GM12891 (cell line): ENCODE measurements at regions not wholly inside any gene's neighbourhood (a gene's known extent, or its start where the extent isn't known, plus 50 kb on each side); places are given as distances from the start of the nearest gene placed in this dataset.

ENCODE experiments used
- PAX5 ChIP-seq: IDR thresholded peaks from 2 replicates; pipeline ENCODE4 v1.6.1; 2011; ENCODE audit warnings: low read length, moderate library complexity, mild to moderate bottlenecking; ENCODE audit not compliant: insufficient read depth, severe bottlenecking
- POLR2A ChIP-seq: IDR thresholded peaks from 2 replicates; pipeline ENCODE4 v1.6.1; 2011; ENCODE audit warnings: low read depth, low read length, control low read depth
- POLR2AphosphoS5 ChIP-seq: IDR thresholded peaks from 2 replicates; pipeline ENCODE4 v1.6.1; 2011; ENCODE audit warnings: low read depth, low read length, control low read depth
- POU2F2 ChIP-seq: IDR thresholded peaks from 2 replicates; pipeline ENCODE4 v1.6.1; 2011; ENCODE audit warnings: low read depth, mild to moderate bottlenecking, control low read depth, low read length, moderate library complexity
- SPI1 ChIP-seq: IDR thresholded peaks from 2 replicates; pipeline ENCODE4 v1.6.1; 2011; ENCODE audit warnings: low read depth, low read length, control low read depth
- TAF1 ChIP-seq: IDR thresholded peaks from 2 replicates; pipeline ENCODE4 v1.6.1; 2011; ENCODE audit warnings: low read depth, low read length, control low read depth

GRCh38 chr11:134907636-134908035 lies 495.6 kb upstream of the B3GAT1 start:
- TF ChIP-seq TAF1 (no peak), POLR2AphosphoS5 (no peak), POLR2A (no peak), SPI1 (no peak), PAX5 (no peak), POU2F2 (no peak)
